Tibial nerve (tissue), 4 donors: ENCODE measurements at regions not wholly inside any gene's neighbourhood (a gene's known extent, or its start where the extent isn't known, plus 50 kb on each side); places are given as distances from the start of the nearest gene placed in this dataset.

Experiments
- EP300 ChIP-seq, 2 donors: sonication (generic); formaldehyde crosslinking; IDR thresholded peaks; one replicate each; pipeline ENCODE4 v1.6.1; 2017; ENCODE audit warnings: antibody characterized with exemption in 2 of 2, mild to moderate bottlenecking in 1 of 2
- POLR2A ChIP-seq, 2 donors: fragments of 450-650 bp; IDR thresholded peaks; one replicate each; pipeline ENCODE4 v1.6.1; 2017; ENCODE audit warnings: antibody characterized with exemption in 2 of 2, mild to moderate bottlenecking in 2 of 2, moderate library complexity in 2 of 2
- TF ChIP-seq, protein P1 (sequence below), 5 experiments: fragments of 200-600 bp in 3 of 5; fragments of 450-650 bp in 2 of 5; sonication (generic) in 3 of 5; IDR thresholded peaks; one replicate each; pipeline ENCODE4 v1.5.1; 2016 to 2019; ENCODE audit warnings: antibody characterized with exemption in 5 of 5, mild to moderate bottlenecking in 3 of 5, moderate library complexity in 2 of 5

DNA sequence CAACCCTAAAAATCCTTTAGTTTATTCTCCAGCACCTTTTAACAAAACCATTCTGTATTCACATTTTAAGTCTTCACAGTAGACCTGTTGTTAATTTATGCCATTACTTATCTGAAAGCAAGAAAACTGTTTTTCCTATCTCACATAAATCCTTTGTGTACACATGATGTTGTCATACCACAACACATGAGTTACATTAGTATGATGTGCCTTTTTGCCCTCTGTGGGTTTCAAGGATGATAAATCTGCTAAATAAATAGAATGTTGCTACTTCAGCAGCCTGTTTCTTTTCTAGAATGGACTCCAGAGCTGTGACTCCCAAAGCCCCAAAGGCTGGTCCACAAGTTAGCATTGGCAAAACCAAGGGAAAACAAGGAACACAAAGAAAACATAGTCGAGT, 151.6 kb downstream of the SERPINI1 start:
- TF ChIP-seq POLR2A (IDR thresholded peaks at IDR 0.05) (no peak), EP300 (IDR thresholded peaks at IDR 0.05) (no peak)
- TF ChIP-seq, protein P1, sequence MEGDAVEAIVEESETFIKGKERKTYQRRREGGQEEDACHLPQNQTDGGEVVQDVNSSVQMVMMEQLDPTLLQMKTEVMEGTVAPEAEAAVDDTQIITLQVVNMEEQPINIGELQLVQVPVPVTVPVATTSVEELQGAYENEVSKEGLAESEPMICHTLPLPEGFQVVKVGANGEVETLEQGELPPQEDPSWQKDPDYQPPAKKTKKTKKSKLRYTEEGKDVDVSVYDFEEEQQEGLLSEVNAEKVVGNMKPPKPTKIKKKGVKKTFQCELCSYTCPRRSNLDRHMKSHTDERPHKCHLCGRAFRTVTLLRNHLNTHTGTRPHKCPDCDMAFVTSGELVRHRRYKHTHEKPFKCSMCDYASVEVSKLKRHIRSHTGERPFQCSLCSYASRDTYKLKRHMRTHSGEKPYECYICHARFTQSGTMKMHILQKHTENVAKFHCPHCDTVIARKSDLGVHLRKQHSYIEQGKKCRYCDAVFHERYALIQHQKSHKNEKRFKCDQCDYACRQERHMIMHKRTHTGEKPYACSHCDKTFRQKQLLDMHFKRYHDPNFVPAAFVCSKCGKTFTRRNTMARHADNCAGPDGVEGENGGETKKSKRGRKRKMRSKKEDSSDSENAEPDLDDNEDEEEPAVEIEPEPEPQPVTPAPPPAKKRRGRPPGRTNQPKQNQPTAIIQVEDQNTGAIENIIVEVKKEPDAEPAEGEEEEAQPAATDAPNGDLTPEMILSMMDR (IDR thresholded peaks at IDR 0.05), result no peak
